GM23338 (cell line): ENCODE measurements at regions not wholly inside any gene's neighbourhood (a gene's known extent, or its start where the extent isn't known, plus 50 kb on each side); places are given as distances from the start of the nearest gene placed in this dataset.

Source experiments
- ATAC-seq: fragments of 200-7000 bp; cut with Tn5 transposase; 3 replicates; pipeline ENCODE4 v1.9.1; 2020
- DNase-seq: peaks from one replicate; pipeline ENCODE4 v3.0.0-alpha.2; 2015; ENCODE audit warnings: low spot score
- H2AFZ ChIP-seq: fragments of 200-600 bp; sonication (generic); 2 replicates; pipeline ENCODE4 v1.8.0; 2016; ENCODE audit warnings: antibody characterized with exemption, mild to moderate bottlenecking, moderate library complexity
- H3F3A ChIP-seq: fragments of 200-600 bp; sonication (generic); replicated peaks from 2 replicates; pipeline ENCODE4 v1.8.0; 2017; ENCODE audit warnings: antibody characterized with exemption, mixed run types, low read depth
- H3K27ac ChIP-seq: fragments of 200-600 bp; sonication (generic); 2 replicates; pipeline ENCODE4 v1.6.1; 2016; ENCODE audit warnings: low read depth
- H3K27me3 ChIP-seq: fragments of 200-600 bp; sonication (generic); 2 replicates; pipeline ENCODE4 v1.8.0; 2016; ENCODE audit warnings: mild to moderate bottlenecking, mixed run types, moderate library complexity; ENCODE audit not compliant: insufficient read depth
- H3K36me3 ChIP-seq: fragments of 200-600 bp; sonication (generic); 2 replicates; pipeline ENCODE4 v1.8.0; 2016; ENCODE audit warnings: mild to moderate bottlenecking; ENCODE audit not compliant: insufficient read depth
- H3K4me1 ChIP-seq: fragments of 200-600 bp; sonication (generic); 2 replicates; pipeline ENCODE4 v1.8.0; 2016; ENCODE audit warnings: mild to moderate bottlenecking, moderate library complexity; ENCODE audit not compliant: insufficient read depth
- H3K4me2 ChIP-seq: fragments of 200-600 bp; sonication (generic); 2 replicates; pipeline ENCODE4 v1.7.1; 2017; ENCODE audit warnings: mixed run types
- H3K4me3 ChIP-seq: fragments of 200-600 bp; sonication (generic); 2 replicates; pipeline ENCODE4 v1.6.1; 2016; ENCODE audit warnings: mixed run types
- H3K79me2 ChIP-seq: fragments of 200-600 bp; sonication (generic); replicated peaks from 2 replicates; pipeline ENCODE4 v1.8.0; 2017; ENCODE audit warnings: mild to moderate bottlenecking; ENCODE audit not compliant: insufficient read depth
- H3K9me2 ChIP-seq: fragments of 200-600 bp; sonication (generic); 2 replicates; pipeline ENCODE4 v1.8.0; 2017; ENCODE audit not compliant: insufficient read depth
- H4K20me1 ChIP-seq: fragments of 200-600 bp; sonication (generic); replicated peaks from 2 replicates; pipeline ENCODE4 v1.8.0; 2017; ENCODE audit warnings: mild to moderate bottlenecking; ENCODE audit not compliant: insufficient read depth
- H3K27ac Mint-ChIP-seq: 2 replicates; pipeline ENCODE4 v1.8.0; 2020; ENCODE audit warnings: inconsistent platforms, mild to moderate bottlenecking, moderate library complexity, mixed read lengths
- H3K27me3 Mint-ChIP-seq: 3 replicates; pipeline ENCODE4 v1.8.0; 2022; ENCODE audit warnings: low read depth, mild to moderate bottlenecking, moderate library complexity, mixed read lengths, inconsistent platforms; ENCODE audit not compliant: insufficient read depth, poor library complexity
- H3K36me3 Mint-ChIP-seq: 3 replicates; pipeline ENCODE4 v1.8.0; 2021; ENCODE audit warnings: low read depth, mild to moderate bottlenecking, inconsistent platforms, moderate library complexity, mixed read lengths
- H3K4me1 Mint-ChIP-seq: 3 replicates; pipeline ENCODE4 v1.8.0; 2020; ENCODE audit warnings: mild to moderate bottlenecking, inconsistent platforms, mixed read lengths
- H3K4me3 Mint-ChIP-seq: 3 replicates; pipeline ENCODE4 v1.8.0; 2021; ENCODE audit warnings: moderate library complexity, mild to moderate bottlenecking, inconsistent platforms, mixed read lengths
- H3K9me3 Mint-ChIP-seq: 3 replicates; pipeline ENCODE4 v1.8.0; 2020; ENCODE audit warnings: moderate library complexity, mild to moderate bottlenecking, inconsistent platforms, mixed read lengths
- CREB1 ChIP-seq: fragments of 250-450 bp; sonication (Bioruptor Pico); IDR thresholded peaks from 2 replicates; pipeline ENCODE4 v1.5.0; 2020; ENCODE audit warnings: low read depth, mild to moderate bottlenecking, moderate library complexity
- CTCF ChIP-seq, 2 experiments: fragments of 200-600 bp in 1 of 2; sonication (generic) in 1 of 2; conservative IDR thresholded peaks; 2 replicates each; pipeline versions ENCODE4 v1.5.1 to v1.6.1; 2016 to 2017; ENCODE audit warnings: antibody characterized with exemption in 2 of 2, low read depth in 2 of 2, mild to moderate bottlenecking in 2 of 2, moderate library complexity in 1 of 2
- ETS1 ChIP-seq: IDR thresholded peaks from 2 replicates; pipeline ENCODE4 v1.6.1; 2016; ENCODE audit warnings: antibody characterized with exemption
- EZH2 ChIP-seq: fragments of 200-600 bp; sonication (generic); IDR thresholded peaks from one replicate; pipeline ENCODE4 v1.8.0; 2017; ENCODE audit warnings: antibody characterized with exemption, mild to moderate bottlenecking, low read depth; ENCODE audit not compliant: unreplicated experiment
- EZH2phosphoT487 ChIP-seq: fragments of 200-600 bp; sonication (generic); IDR thresholded peaks from one replicate; pipeline ENCODE4 v1.8.1; 2018; ENCODE audit warnings: antibody characterized with exemption; ENCODE audit not compliant: unreplicated experiment
- JUNB ChIP-seq: IDR thresholded peaks from one replicate; pipeline ENCODE4 v1.6.1; 2016; ENCODE audit warnings: antibody characterized with exemption; ENCODE audit not compliant: unreplicated experiment
- NANOG ChIP-seq: IDR thresholded peaks from 2 replicates; pipeline ENCODE4 v1.6.1; 2016; ENCODE audit warnings: antibody characterized with exemption, borderline replicate concordance
- POLR2AphosphoS5 ChIP-seq: IDR thresholded peaks from 2 replicates; pipeline ENCODE4 v1.6.1; 2016; ENCODE audit warnings: antibody characterized with exemption, low read depth
- REST ChIP-seq: IDR thresholded peaks from one replicate; pipeline ENCODE4 v1.6.1; 2018; ENCODE audit warnings: antibody characterized with exemption; ENCODE audit not compliant: unreplicated experiment
- STAT1 ChIP-seq: IDR thresholded peaks from one replicate; pipeline ENCODE4 v1.6.1; 2016; ENCODE audit warnings: antibody characterized with exemption; ENCODE audit not compliant: unreplicated experiment
- ZNF114 ChIP-seq: fragments of 250-450 bp; sonication (Bioruptor Pico); IDR thresholded peaks from 2 replicates; pipeline ENCODE4 v1.5.0; 2020; ENCODE audit warnings: mild to moderate bottlenecking, moderate library complexity
- ZNF331 ChIP-seq: fragments of 250-450 bp; sonication (Bioruptor Pico); IDR thresholded peaks from 2 replicates; pipeline ENCODE4 v1.5.0; 2020; ENCODE audit warnings: low read depth, mild to moderate bottlenecking, moderate library complexity
- ZNF462 ChIP-seq: fragments of 250-450 bp; sonication (Bioruptor Pico); IDR thresholded peaks from 2 replicates; pipeline ENCODE4 v1.5.0; 2020; ENCODE audit warnings: mild to moderate bottlenecking, moderate library complexity

- Mint-ChIP-seq H3K36me3 (peaks cover 6% of the 10 kb centered on the region; the same call in 2 of the 3 replicates), H3K4me1 (peaks cover 12% of the 10 kb centered on the region), H3K4me3 (no peak overlapping the region), H3K9me3 (peaks cover 33% of the 10 kb centered on the region), H3K27ac (no peak overlapping the region), H3K27me3 (peaks cover 5% of the 10 kb centered on the region)
- Histone ChIP-seq H4K20me1 (no peaks in the 10 kb centered on the region), H3K4me3 (no peak overlapping the region), H3K27ac (no peak overlapping the region), H3K36me3 (no peaks in the 10 kb centered on the region), H2AFZ (peak overlapping the region; percentile 45; the same call in 1 of the 2 replicates), H3F3A (no peaks in the 10 kb centered on the region), H3K4me1 (peaks cover 12% of the 10 kb centered on the region), H3K79me2 (no peaks in the 10 kb centered on the region), H3K4me2 (no peak overlapping the region), H3K27me3 (no peaks in the 10 kb centered on the region), H3K9me2 (no peaks in the 10 kb centered on the region)
- DNase-seq (no peak), ATAC-seq (no peak)
- TF ChIP-seq ZNF331 (CRISPR knock-in tag) (no peak), CTCF (conservative IDR thresholded peaks at IDR 0.05; ENCODE audit: low read depth in 2 of 2) (no peak), ETS1 (no peak), ZNF462 (CRISPR knock-in tag) (no peak), CREB1 (CRISPR knock-in tag) (no peak), JUNB (no peak), NANOG (no peak), STAT1 (no peak), EZH2 (no peak), EZH2phosphoT487 (no peak), ZNF114 (CRISPR knock-in tag) (no peak), REST (no peak), POLR2AphosphoS5 (no peak)
Measured at GRCh38 chr2:6773694-6774044, 92.0 kb downstream of the CMPK2 start.
